Cardiac fibroblast (primary cell): ENCODE measurements at regions not wholly inside any gene's neighbourhood (a gene's known extent, or its start where the extent isn't known, plus 50 kb on each side); places are given as distances from the start of the nearest gene placed in this dataset.

ENCODE experiments used
- DNase-seq, 2 donors: peaks; one replicate each; pipeline versions ENCODE4 v3.0.0 to v3.0.0-alpha.2; 2010; ENCODE audit warnings: low read depth in 2 of 2
- H3K4me3 ChIP-seq, 2 donors: replicated peaks in 1 of 2; 1 replicate in 1 of 2; 2 replicates in 1 of 2; pipeline ENCODE4 v1.5.1; 2011; ENCODE audit warnings: low read depth in 2 of 2, low read length in 2 of 2, mild to moderate bottlenecking in 2 of 2, moderate library complexity in 1 of 2
- CTCF ChIP-seq: IDR thresholded peaks from one replicate; pipeline ENCODE4 v1.5.1; 2011; ENCODE audit warnings: low read depth, mild to moderate bottlenecking, low read length, inconsistent platforms

DNA sequence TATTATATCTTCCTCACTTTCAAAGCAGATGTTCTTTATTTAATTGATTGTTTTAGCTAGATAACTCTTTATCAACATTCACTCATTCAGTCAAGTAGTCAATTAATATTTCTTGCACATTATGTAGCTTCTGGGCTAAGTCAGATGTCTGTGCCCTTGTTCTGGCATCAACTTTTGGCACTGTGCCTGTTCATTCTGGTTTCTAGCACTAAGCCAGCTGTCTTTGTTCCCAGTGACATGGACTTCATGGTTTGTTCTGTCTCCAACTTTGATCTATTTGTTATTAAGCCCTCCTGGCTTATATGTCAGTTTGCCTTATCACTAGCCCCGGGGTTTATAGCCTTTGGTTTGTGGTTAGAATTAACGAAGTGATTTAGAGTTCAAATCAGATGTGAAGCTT is 247.9 kb upstream of the SYT4 start:
- no peak overlapping the region for H3K4me3 ChIP-seq
- DNase-seq, result peak in 1 of 2 donors; percentile 1
- no peak for TF ChIP-seq CTCF

- peak in 1 of 2 donors; percentile 18 for DNase-seq
- no peak overlapping the region for H3K4me3 ChIP-seq
- no peak for TF ChIP-seq CTCF
These were observed 249.3 kb upstream of the SYT4 start for GRCh38 chr18:43526426-43527145.

- no peak for TF ChIP-seq CTCF
- H3K4me3 ChIP-seq, result no peak overlapping the region
- no peak for DNase-seq
These were observed 254.1 kb upstream of the SYT4 start for GRCh38 chr18:43531438-43531837.

GRCh38 chr18:43533371-43533770 is 256.1 kb upstream of the SYT4 start:
- no peak for TF ChIP-seq CTCF
- H3K4me3 ChIP-seq, result no peak overlapping the region
- peak in 1 of 2 donors; percentile 22 for DNase-seq

DNA sequence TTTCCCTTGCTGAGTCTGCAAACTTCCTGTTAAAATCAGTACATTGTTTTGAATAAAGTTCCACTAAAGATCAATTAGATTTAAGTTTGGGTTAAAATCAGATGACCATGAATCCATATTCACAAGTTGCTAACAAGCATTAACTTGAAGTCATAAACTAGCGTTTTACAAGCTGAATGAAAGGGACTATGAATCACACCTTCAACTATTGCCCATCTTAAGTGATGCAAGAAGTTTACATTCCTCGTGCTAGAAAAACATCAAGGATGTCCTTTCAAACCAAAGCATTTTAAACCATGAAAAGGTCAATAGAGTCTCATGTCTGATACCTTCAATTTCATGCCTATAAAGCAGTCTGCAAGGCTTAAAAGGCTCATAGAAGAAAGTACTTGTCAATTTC is 257.2 kb upstream of the SYT4 start:
- TF ChIP-seq CTCF, result no peak
- H3K4me3 ChIP-seq, result no peak overlapping the region
- peak in 1 of 2 donors; percentile 66 for DNase-seq

DNA sequence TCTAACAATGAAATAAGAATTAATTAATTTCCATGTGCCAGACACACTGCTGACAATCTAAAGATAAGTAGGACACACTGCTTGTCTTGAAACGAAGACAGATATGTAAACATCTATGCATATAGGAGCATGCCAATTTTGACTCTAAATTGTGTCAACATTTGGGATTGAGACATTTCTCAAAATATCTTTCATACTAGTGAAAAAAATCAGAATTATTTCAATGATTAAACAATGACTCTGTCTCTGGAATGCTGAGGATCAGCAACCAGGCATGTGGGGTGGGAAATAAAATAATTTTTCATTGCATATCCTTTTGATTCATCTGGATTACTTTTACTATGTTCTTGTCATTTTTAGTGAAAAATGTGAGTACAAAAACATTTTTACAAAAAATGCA is 262.6 kb upstream of the SYT4 start:
- peak in 1 of 2 donors; percentile 43 for DNase-seq

More for the DNA sequence above, 262.6 kb upstream of the SYT4 start:
- TF ChIP-seq CTCF, result no peak
- H3K4me3 ChIP-seq, result no peak overlapping the region
